Mammary epithelial cell (primary cell): ENCODE measurements at regions not wholly inside any gene's neighbourhood (a gene's known extent, or its start where the extent isn't known, plus 50 kb on each side); places are given as distances from the start of the nearest gene placed in this dataset.

Source experiments
- CTCF ChIP-seq, 2 donors: IDR thresholded peaks in 1 of 2; conservative IDR thresholded peaks in 1 of 2; 2 replicates each; pipeline ENCODE4 v1.5.1; 2011 to 2012; ENCODE audit warnings: inconsistent platforms in 2 of 2, low read length in 2 of 2, mild to moderate bottlenecking in 2 of 2, control low read depth in 1 of 2, low read depth in 1 of 2; ENCODE audit not compliant: insufficient read depth in 1 of 2; ENCODE audit errors: extremely low read depth in 1 of 2
- EZH2 ChIP-seq: IDR thresholded peaks from 2 replicates; pipeline ENCODE4 v1.6.1; 2012; ENCODE audit warnings: low read length, inconsistent platforms, borderline replicate concordance

- TF ChIP-seq CTCF (conservative IDR thresholded peaks at IDR 0.05 in 1 of 2, IDR thresholded peaks at IDR 0.05 in 1 of 2; ENCODE audit: extremely low read depth in 1 of 2, insufficient read depth in 1 of 2, low read depth in 1 of 2, low read length in 2 of 2) (no peak), EZH2 (no peak)
These were observed 122.2 kb downstream of the QPCT start for GRCh38 chr2:37466533-37467222.
